Fibroblast of villous mesenchyme (primary cell): ENCODE measurements at regions not wholly inside any gene's neighbourhood (a gene's known extent, or its start where the extent isn't known, plus 50 kb on each side); places are given as distances from the start of the nearest gene placed in this dataset.
A peak's percentile ranks its signal among the peaks of the same experiment; 100 is the strongest.

Source experiments
- DNase-seq: peaks from one replicate; pipeline ENCODE4 v3.0.0-alpha.2; 2010; ENCODE audit warnings: low read depth
- H3K4me3 ChIP-seq: 2 replicates; pipeline ENCODE4 v1.5.1; 2011; ENCODE audit warnings: low read depth, mild to moderate bottlenecking, low read length
- CTCF ChIP-seq: IDR thresholded peaks from 2 replicates; pipeline ENCODE4 v1.5.1; 2012; ENCODE audit warnings: low read depth, mild to moderate bottlenecking, low read length; ENCODE audit not compliant: insufficient read depth

DNA sequence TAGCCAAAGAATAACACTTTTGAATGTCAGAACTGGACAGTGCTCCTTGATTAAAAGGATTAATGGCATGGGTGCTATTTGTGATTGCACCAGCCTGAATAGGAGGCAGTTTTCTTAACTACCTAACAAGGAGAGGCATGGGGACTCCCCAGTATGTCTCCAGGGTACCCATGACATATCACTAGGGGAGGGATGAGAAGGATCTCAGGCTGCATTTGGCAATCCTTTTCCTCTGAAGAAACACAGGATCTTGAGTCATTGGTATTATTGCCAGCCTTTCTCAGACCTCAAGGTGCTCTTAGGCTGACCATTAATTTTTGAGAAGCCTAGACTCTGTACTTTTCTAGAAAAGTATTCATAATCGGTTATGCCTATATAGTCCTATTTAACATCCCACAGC, 77.5 kb upstream of the NPVF start:
- no peak for TF ChIP-seq CTCF
- DNase-seq = no peak
- no peak overlapping the region for H3K4me3 ChIP-seq

DNA sequence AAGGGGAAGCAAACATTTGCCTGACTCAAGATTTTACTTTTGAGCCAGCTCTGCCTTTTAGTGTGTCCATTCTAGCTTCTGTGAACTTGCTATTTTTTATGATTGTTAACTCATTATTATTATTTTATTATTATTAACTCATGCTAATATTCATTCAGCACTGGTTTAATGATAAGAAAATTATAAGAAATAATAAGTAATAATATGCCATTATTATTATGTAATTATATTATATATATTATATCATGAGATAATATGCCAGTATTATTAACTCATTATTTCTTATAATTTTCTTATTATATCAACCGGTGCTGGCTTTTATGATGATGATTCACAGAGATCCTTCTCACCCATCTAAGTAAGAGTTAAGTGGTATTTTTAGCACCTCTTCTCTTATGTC, 79.3 kb upstream of the NPVF start:
- TF ChIP-seq CTCF = no peak
- no peak for DNase-seq

GRCh38 chr7:25308246-25308645, 80.0 kb upstream of the NPVF start:
- H3K4me3 ChIP-seq = no peak overlapping the region
- no peak for DNase-seq
- TF ChIP-seq CTCF = no peak

More for the DNA sequence above, 79.3 kb upstream of the NPVF start:
- no peak overlapping the region for H3K4me3 ChIP-seq

GRCh38 chr7:25308906-25309705, 80.8 kb upstream of the NPVF start:
- no peak for TF ChIP-seq CTCF
- DNase-seq = peak; percentile 7

GRCh38 chr7:25310896-25311295, 82.6 kb upstream of the NPVF start:
- H3K4me3 ChIP-seq = no peak overlapping the region
- no peak for DNase-seq
- no peak for TF ChIP-seq CTCF

More at GRCh38 chr7:25308906-25309705, 80.8 kb upstream of the NPVF start:
- H3K4me3 ChIP-seq = no peak overlapping the region

- no peak overlapping the region for H3K4me3 ChIP-seq
- TF ChIP-seq CTCF = no peak
- DNase-seq = no peak
These were observed 83.1 kb upstream of the NPVF start for GRCh38 chr7:25311346-25311745.

- DNase-seq = no peak
- H3K4me3 ChIP-seq = no peak overlapping the region
- TF ChIP-seq CTCF = no peak
These were observed 84.7 kb upstream of the NPVF start for GRCh38 chr7:25312968-25313367.
